GM12891 (cell line): ENCODE measurements at regions not wholly inside any gene's neighbourhood (a gene's known extent, or its start where the extent isn't known, plus 50 kb on each side); places are given as distances from the start of the nearest gene placed in this dataset.

ENCODE experiments used
- POLR2A ChIP-seq: IDR thresholded peaks from 2 replicates; pipeline ENCODE4 v1.6.1; 2011; ENCODE audit warnings: low read depth, low read length, control low read depth
- POLR2AphosphoS5 ChIP-seq: IDR thresholded peaks from 2 replicates; pipeline ENCODE4 v1.6.1; 2011; ENCODE audit warnings: low read depth, low read length, control low read depth
- POU2F2 ChIP-seq: IDR thresholded peaks from 2 replicates; pipeline ENCODE4 v1.6.1; 2011; ENCODE audit warnings: low read depth, mild to moderate bottlenecking, control low read depth, low read length, moderate library complexity
- SPI1 ChIP-seq: IDR thresholded peaks from 2 replicates; pipeline ENCODE4 v1.6.1; 2011; ENCODE audit warnings: low read depth, low read length, control low read depth
- TAF1 ChIP-seq: IDR thresholded peaks from 2 replicates; pipeline ENCODE4 v1.6.1; 2011; ENCODE audit warnings: low read depth, low read length, control low read depth

GRCh38 chr17:34201225-34201624 lies 53.9 kb upstream of the CCL2 start:
- TF ChIP-seq POU2F2 (no peak), POLR2A (no peak), POLR2AphosphoS5 (no peak), SPI1 (no peak), TAF1 (no peak)
